H54 (cell line): ENCODE measurements at regions not wholly inside any gene's neighbourhood (a gene's known extent, or its start where the extent isn't known, plus 50 kb on each side); places are given as distances from the start of the nearest gene placed in this dataset.

Source experiments
- DNase-seq: peaks from one replicate; pipeline ENCODE4 v3.0.0; 2011; ENCODE audit warnings: low spot score, mixed read lengths; ENCODE audit not compliant: insufficient read length
- FAIRE-seq: peaks from 3 replicates; lab custom pipeline; 2011; peaks lifted over from hg19 to GRCh38; lab: Jason Lieb, UNC
- POLR2A ChIP-seq: IDR thresholded peaks from 2 replicates; pipeline ENCODE4 v1.6.1; 2011; ENCODE audit warnings: low read depth, mild to moderate bottlenecking, low read length

DNA sequence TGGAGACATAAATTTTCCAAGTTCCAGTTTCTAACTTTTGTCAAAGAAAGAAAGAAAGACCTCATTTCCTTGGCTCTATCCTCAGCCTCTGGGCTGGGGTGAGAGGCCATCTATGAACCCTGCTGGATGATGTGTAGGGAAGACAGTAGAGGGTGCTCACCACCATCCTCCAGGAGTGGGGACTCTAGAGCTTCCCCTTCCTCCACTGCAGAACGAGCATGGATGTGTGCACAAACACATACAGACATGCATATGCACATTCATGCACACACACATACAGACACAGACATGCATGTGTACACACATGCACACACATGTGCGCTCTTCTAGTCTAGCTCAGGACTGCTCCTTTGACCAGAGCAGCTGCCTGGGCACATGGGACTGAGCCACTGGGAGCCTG lies 565.8 kb downstream of the BUD13 start:
- DNase-seq (no peak), FAIRE-seq (no peak)
- TF ChIP-seq POLR2A: no peak

DNA sequence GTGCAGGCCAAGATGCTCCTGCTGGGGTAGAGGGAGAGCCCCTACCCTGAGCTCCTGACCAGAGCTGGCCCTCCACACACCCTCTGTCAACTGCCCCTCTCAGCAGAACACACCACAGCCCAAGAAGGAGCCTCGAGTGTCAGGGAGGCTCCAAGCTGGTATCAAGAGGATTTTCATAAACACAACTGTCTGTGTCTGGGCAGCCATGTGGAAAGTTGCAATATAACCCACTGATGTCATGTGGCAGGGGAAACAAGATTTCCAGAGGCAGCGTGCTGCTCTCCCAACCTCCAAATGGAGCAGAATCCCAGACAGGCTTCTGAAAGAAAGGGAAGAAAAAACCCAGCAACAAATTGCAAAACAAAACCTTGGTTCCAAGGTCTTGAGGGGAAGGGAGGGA lies 569.9 kb downstream of the BUD13 start:
- FAIRE-seq: no peak
- DNase-seq: no peak
- TF ChIP-seq POLR2A: no peak

DNA sequence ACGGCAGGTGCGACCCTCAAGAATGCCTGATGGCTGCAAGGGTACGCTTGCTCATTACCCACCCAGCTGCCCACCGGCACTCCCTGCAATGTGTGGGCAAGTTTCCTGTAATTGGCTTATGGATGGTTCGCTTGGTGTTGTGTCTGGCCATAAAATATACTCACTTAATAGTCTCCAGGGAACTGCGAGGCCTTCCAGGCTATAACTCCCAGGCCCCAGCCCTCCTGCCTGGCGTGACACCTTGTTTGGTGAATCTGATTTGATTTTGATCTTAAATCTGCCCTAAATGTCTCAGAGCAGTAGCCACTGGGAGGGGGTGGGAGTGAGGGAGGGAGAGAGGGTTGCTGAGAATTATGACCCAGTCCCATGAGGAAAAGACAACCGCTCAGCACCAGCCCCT lies 572.2 kb downstream of the BUD13 start:
- TF ChIP-seq POLR2A: no peak
- DNase-seq: no peak
- no peak for FAIRE-seq

DNA sequence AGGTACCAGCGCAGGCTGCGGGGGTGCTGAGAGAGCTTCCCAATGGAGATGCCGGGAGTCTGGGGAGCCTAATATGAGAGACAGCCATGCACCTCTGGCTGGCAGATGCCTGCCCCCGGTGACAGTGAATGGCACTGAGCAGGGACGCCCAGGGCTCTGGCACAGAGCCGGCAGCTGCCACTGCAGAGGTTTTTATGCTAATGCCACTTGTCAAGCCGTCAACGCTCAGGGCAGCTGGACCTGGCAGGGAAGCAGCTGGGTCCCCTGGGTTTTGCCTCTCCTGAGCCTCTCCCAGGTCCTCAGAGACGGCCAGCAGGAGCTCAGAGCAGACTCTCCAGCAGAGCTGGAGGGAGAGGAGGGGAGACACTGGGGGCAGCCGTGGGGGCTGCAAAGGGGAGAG lies 573.6 kb downstream of the BUD13 start:
- FAIRE-seq: no peak
- no peak for DNase-seq
- TF ChIP-seq POLR2A: no peak

DNA sequence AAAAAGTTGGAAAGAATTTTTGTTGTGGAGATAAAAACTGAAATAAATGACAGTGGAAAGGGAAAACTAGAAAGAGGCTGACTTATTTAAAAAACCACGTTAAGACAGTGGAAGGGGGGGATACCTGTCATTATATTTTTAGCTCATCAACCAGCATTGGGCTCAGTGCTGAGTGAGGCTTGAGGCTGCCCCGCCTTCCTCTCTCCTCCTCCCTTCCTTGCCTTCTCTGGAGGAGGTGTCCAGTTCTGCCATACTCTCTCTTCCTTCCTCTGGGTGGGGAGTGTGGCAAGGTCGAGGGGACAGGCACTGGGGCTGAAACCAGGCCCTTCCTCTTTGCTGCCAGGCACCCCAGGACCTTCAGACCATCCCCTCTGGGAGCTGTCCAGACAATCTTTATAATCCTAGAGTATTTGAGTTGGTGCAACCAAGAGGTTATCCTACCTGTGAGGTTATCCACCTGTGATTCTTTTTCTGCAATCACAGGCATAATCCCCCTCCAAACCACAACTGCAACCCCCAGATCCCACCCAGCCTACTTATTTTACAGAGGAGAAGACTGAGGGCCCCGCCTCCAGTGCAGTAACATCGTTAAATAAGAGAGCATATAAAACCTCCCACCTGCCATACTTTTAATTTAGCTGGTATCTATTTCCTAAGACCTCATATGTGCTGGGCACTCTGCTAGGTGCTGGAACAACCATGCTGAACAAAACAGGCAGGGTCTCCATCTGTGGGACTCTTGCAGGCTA lies 578.5 kb downstream of the BUD13 start:
- FAIRE-seq: no peak
- no peak for TF ChIP-seq POLR2A
- DNase-seq: no peak

DNA sequence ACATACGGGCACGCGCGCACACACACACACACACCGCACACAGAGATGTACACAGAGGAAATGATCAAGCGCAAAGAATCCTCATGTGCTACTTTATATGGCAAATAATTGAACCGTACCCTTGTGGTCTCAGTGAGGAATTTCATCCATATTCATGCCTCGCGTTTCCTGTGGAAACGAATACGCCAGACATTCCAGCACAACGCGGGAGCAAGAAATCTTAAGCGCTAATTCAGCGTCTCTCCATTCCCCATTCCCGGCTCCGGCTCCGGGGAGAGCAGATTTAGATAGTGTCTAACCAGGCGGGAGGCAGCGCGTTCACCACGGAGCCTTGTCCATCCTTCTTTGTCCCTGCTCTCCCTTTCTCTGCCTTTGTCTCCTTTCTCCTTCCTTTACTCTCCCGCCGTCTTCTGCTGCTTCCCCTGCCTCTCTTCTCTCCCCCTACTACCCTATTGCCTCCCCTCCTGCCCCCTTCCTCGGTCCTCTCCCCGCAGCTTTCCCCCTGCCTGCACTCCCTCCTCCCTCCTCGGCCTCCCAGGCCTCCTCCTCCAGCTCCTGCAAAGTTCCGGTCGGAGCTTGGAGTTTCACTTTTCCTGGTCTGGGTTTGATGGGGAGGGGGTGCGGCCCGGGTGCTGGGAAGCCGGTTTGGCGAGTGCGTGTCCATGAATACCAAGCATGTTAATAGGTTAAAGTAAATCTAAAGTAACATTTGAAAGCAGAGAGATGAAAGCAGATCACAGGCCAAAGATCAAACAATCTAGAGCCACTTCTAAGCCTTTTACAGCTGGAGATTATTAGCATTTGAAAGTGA lies 579.3 kb downstream of the BUD13 start:
- FAIRE-seq (no peak), DNase-seq (no peak)
- TF ChIP-seq POLR2A: no peak

DNA sequence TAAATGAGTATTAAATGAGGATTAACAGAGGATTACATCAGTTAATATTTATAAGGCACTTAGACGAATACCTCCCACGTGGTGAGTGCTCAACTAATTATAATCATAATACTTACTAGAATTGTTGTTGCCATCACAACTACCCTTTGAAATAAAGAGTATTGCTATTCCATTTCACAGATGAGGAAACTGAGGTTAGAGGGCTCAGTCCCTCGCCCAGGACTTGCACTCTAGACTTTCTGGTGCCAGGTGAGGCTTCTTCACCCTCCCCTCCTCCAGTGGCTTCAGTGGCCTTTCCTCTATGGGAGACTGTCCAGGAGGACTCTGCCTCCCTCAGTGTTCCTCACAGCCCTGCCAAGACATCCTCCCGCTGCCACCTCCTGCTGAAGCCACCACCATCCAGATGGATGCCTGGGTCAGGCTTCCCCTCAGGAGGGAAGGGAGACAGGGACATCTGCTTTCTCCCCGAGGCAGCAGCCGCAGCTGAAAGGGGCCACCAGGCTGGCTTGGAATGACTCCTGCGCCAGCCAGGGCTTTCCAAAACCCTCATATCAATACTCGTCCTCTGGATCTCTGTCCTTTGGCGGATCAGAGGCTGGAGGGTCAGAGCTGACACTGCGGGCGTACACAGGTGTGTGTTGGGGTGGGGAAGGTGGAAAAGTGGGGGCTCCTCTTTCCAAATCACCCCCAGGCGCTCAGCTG lies 580.1 kb downstream of the BUD13 start:
- no peak for FAIRE-seq
- TF ChIP-seq POLR2A: no peak

DNA sequence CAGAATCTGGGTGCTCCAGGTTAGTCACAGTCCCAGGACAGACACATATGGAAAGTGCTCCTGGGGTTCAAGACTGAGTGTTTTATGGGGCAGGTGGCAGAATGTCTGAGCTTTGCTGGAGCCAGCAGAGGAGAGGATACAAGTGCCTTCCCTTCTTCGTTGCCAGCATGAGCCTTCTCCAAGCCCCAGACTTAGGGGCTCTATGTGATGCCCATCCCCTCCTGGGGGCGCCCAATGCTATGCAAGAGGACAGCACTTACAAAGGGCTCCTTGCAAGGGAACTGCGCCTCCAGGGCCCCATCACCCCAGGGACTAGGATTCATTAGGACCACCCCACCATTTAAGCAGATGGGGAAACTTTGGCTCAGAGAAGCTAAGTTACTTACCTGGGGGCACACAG lies 581.9 kb downstream of the BUD13 start:
- no peak for DNase-seq
- no peak for TF ChIP-seq POLR2A
- no peak for FAIRE-seq

More for the DNA sequence above, 580.1 kb downstream of the BUD13 start:
- DNase-seq: no peak

DNA sequence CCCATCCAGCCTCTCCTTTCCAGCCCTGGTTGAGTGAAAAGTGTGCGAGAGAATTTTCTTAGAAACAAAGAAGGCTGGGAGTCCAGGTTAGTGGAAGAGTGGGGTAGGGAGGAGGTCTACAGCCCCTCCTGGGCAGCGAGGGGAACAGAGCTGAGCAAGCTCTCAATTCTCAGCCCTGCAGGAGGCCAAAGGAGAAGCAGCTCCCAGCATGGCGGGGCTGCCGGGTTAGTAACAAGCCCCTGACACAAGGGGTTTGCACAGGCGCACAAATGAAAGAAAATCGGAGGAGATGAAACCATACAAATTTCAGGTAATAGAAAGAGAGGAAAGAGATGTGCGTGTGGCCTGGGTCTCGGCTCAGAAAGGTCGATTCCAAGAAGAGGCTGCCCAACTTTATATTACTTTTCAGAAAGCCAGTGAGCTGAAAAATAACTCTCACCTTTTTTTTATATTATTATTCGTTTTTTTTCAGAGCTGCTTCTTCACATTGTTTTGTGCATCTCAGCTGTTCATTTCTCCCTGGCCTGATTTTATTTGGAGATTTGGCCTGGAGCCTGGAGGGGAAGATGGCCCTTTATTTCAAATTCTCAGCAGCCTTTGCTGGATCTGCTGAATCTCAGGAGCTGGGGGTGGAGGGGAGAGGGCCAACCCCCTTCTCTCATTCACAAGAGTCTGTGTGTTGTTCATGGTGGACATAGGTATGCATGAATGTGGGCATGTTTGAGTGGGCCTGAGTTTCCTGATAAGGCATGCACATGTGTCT lies 583.2 kb downstream of the BUD13 start:
- DNase-seq (no peak), FAIRE-seq (no peak)
- no peak for TF ChIP-seq POLR2A

DNA sequence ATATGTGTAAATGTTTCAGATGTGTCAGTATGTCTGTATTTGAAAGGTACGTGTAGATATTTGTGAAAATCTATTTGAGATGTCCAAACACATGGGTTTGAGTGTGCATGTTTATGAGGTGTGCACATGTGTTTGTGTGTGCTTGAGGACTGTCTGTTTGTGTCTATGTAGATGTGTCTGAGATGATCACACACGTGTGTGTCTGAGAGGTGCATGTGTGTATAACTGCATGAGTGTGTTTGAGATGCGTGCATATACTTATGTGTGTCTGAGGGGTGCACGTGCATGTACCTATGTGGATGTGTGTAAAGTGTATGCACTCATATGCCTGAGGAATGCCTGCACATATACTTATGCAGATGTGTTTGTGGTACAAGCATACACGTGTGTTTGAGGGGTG lies 584.4 kb downstream of the BUD13 start:
- DNase-seq: no peak
- FAIRE-seq: no peak
- TF ChIP-seq POLR2A: no peak

DNA sequence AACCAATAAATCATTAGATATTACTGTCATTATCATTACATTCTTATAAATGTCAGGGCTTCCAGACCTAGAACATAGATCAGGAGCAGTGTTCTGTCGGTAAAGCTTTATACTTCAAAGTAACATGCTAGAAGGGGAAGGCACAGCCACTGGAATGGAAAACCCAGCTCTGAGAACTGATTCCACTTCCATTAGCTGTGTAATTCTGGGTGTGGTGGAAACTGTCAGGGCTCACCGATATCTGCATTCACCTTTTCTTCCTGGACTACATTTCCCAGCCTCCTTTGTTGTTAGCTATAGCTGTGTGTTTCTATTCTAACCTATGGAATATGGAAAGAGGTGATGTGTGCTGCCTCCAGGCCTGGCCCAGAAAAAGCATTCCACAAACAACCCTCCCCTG lies 585.8 kb downstream of the BUD13 start:
- DNase-seq (no peak), FAIRE-seq (no peak)
- TF ChIP-seq POLR2A: no peak

DNA sequence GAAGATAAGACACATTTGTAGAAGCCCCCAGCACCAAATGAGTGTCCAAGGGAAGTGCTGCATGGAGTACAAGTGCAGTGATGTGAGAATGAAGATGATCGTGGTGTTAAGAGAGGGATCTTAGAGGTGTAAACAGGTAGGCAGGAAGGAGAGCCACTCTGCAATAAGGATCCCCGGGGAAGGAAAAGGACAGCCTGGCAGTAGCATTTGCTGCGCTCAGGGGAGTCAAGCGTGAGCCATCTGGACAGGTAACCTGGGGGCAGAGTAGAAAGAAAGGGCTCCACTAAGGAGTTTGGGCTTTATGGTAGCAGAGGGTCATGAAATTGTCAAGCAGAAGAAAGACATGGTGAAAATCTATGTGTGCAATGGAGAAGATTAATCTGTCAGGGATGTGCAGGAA lies 587.2 kb downstream of the BUD13 start:
- FAIRE-seq: no peak
- no peak for TF ChIP-seq POLR2A
- DNase-seq: no peak

DNA sequence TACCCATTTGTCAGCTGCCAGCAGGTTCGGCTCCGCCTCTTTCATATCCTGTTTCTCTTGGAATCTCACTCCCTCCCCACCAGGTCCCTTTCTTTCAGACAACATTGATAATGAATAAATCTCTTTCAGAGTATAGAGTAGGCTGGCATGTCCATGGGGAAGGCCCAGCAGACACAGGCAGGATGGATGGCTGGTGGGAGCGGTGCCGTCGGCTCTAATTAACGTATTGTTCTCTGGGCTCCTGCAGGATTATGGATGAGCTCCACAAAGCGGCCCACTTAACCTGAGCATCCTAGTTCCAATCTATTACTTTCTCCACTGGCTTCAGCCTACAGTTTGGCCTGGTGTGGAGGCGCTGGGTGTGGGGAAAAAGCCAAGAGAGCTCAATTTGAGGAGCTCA lies 588.0 kb downstream of the BUD13 start:
- DNase-seq (no peak), FAIRE-seq (no peak)
- no peak for TF ChIP-seq POLR2A
